CD4-positive, alpha-beta memory T cell (primary cell): ENCODE measurements at regions not wholly inside any gene's neighbourhood (a gene's known extent, or its start where the extent isn't known, plus 50 kb on each side); places are given as distances from the start of the nearest gene placed in this dataset.

Source experiments
- CTCF ChIA-PET: fragments of 350-600 bp; sonication (Branson Sonifier 250); formaldehyde crosslinking; loops from one replicate; lab custom pipeline; 2021; ENCODE audit warnings: inconsistent platforms; ENCODE audit not compliant: partially characterized antibody; lab: Charles Lee
- POLR2A ChIA-PET: fragments of 350-600 bp; sonication (Branson Sonifier 250); formaldehyde crosslinking; loops from one replicate; lab custom pipeline; 2021; ENCODE audit not compliant: partially characterized antibody; lab: Charles Lee
- DNase-seq, 5 donors: peaks; one replicate each; pipeline versions ENCODE4 v3.0.0 to v3.0.0-alpha.2; 2020 to 2022; ENCODE audit warnings: mixed read lengths in 1 of 5
- H3K27ac ChIP-seq: one replicate; pipeline ENCODE4 v1.7.0; 2013; ENCODE audit warnings: low read depth, low read length
- H3K27me3 ChIP-seq: 2 replicates; pipeline ENCODE4 v1.7.0; 2013; ENCODE audit warnings: mild to moderate bottlenecking, low read length, moderate library complexity; ENCODE audit not compliant: insufficient read depth
- H3K36me3 ChIP-seq: 2 replicates; pipeline ENCODE4 v1.7.0; 2013; ENCODE audit warnings: mild to moderate bottlenecking, low read length, moderate library complexity; ENCODE audit not compliant: insufficient read depth
- H3K4me1 ChIP-seq: 2 replicates; pipeline ENCODE4 v1.7.0; 2013; ENCODE audit warnings: mild to moderate bottlenecking, low read length, moderate library complexity; ENCODE audit not compliant: insufficient read depth
- H3K4me3 ChIP-seq, 2 donors: one replicate each; pipeline ENCODE4 v1.7.0; 2013; ENCODE audit warnings: low read length in 2 of 2, mild to moderate bottlenecking in 1 of 2
- H3K9me3 ChIP-seq, 2 donors: one replicate each; pipeline ENCODE4 v1.7.0; 2013; ENCODE audit warnings: low read length in 2 of 2, control low read depth in 1 of 2; ENCODE audit not compliant: control insufficient read depth in 1 of 2
- H3K27ac Mint-ChIP-seq, 7 donors: one replicate each; pipeline ENCODE4 v1.8.0; 2020 to 2021; ENCODE audit warnings: mixed read lengths in 7 of 7, mild to moderate bottlenecking in 6 of 7, inconsistent platforms in 3 of 7, moderate library complexity in 3 of 7
- H3K27me3 Mint-ChIP-seq, 2 donors: one replicate each; pipeline ENCODE4 v1.8.0; 2020 to 2021; ENCODE audit warnings: mixed read lengths in 2 of 2
- H3K36me3 Mint-ChIP-seq, 2 donors: one replicate each; pipeline ENCODE4 v1.8.0; 2020 to 2021; ENCODE audit warnings: mixed read lengths in 2 of 2, inconsistent platforms in 1 of 2, mild to moderate bottlenecking in 1 of 2
- H3K4me1 Mint-ChIP-seq, 4 donors: one replicate each; pipeline ENCODE4 v1.8.0; 2020 to 2021; ENCODE audit warnings: mixed read lengths in 4 of 4, mild to moderate bottlenecking in 1 of 4
- H3K4me3 Mint-ChIP-seq, 8 donors: one replicate each; pipeline ENCODE4 v1.8.0; 2020 to 2021; ENCODE audit warnings: mixed read lengths in 8 of 8, mild to moderate bottlenecking in 7 of 8, moderate library complexity in 6 of 8, inconsistent platforms in 3 of 8
- H3K9me3 Mint-ChIP-seq, 8 donors: one replicate each; pipeline ENCODE4 v1.8.0; 2020 to 2021; ENCODE audit warnings: mixed read lengths in 8 of 8, mild to moderate bottlenecking in 5 of 8, inconsistent platforms in 3 of 8, moderate library complexity in 1 of 8
- intact Hi-C: fragments of 100-400 bp; cut with micrococcal nuclease; formaldehyde crosslinking; loops from one replicate; pipeline ENCODE4 v1.15.1; 2023

GRCh38 chr4:44848466-44848865 is 122.1 kb upstream of the GNPDA2 start:
- no peak overlapping the region for H3K27ac ChIP-seq
- Mint-ChIP-seq H3K27ac (no peak overlapping the region), H3K36me3 (no peaks in the 10 kb centered on the region), H3K27me3 (no peaks in the 10 kb centered on the region), H3K4me3 (no peak overlapping the region), H3K9me3 (peaks cover 0 to 7% (median 3%) of the 10 kb centered on the region in 8 donors), H3K4me1 (no peaks in the 10 kb centered on the region)
- H3K4me1 ChIP-seq = no peaks in the 10 kb centered on the region
- no peaks in the 10 kb centered on the region for H3K27me3 ChIP-seq
- no peak for DNase-seq
- CTCF ChIA-PET = no interaction called here
- H3K9me3 ChIP-seq = no peaks in the 10 kb centered on the region
- no peak overlapping the region for H3K4me3 ChIP-seq
- POLR2A ChIA-PET = no interaction called here
- intact Hi-C loops = no loop called here
- no peaks in the 10 kb centered on the region for H3K36me3 ChIP-seq

- H3K36me3 Mint-ChIP-seq = no peaks in the 10 kb centered on the region
- H3K27ac ChIP-seq = no peak overlapping the region
- ChIA-PET CTCF (no interaction called here), POLR2A (no interaction called here)
- H3K36me3 ChIP-seq = no peaks in the 10 kb centered on the region
- intact Hi-C loops = no loop called here
- H3K27ac Mint-ChIP-seq = no peak overlapping the region
- H3K27me3 ChIP-seq = no peaks in the 10 kb centered on the region
- no peak overlapping the region for H3K4me3 Mint-ChIP-seq
- H3K4me1 ChIP-seq = no peaks in the 10 kb centered on the region
- H3K9me3 ChIP-seq = no peaks in the 10 kb centered on the region
- no peaks in the 10 kb centered on the region for H3K4me1 Mint-ChIP-seq
- H3K9me3 Mint-ChIP-seq = peaks cover 0 to 4% (median 1%) of the 10 kb centered on the region in 8 donors
- no peak for DNase-seq
- H3K27me3 Mint-ChIP-seq = no peaks in the 10 kb centered on the region
- no peak overlapping the region for H3K4me3 ChIP-seq
Observed at GRCh38 chr4:44845993-44846392, 119.6 kb upstream of the GNPDA2 start.

- no peak overlapping the region for H3K27ac ChIP-seq
- H3K27me3 ChIP-seq = no peaks in the 10 kb centered on the region
- POLR2A ChIA-PET = no interaction called here
- H3K4me1 ChIP-seq = no peaks in the 10 kb centered on the region
- no peak overlapping the region for H3K4me3 ChIP-seq
- no peak for DNase-seq
- intact Hi-C loops = no loop called here
- Mint-ChIP-seq H3K9me3 (peaks cover 0 to 4% (median 1%) of the 10 kb centered on the region in 8 donors), H3K36me3 (no peaks in the 10 kb centered on the region), H3K4me3 (no peak overlapping the region), H3K27ac (no peak overlapping the region), H3K4me1 (no peaks in the 10 kb centered on the region), H3K27me3 (no peaks in the 10 kb centered on the region)
- H3K36me3 ChIP-seq = no peaks in the 10 kb centered on the region
- CTCF ChIA-PET = no interaction called here
- H3K9me3 ChIP-seq = no peaks in the 10 kb centered on the region
Observed at GRCh38 chr4:44845309-44845708, 119.0 kb upstream of the GNPDA2 start.

- no peak for DNase-seq
- H3K36me3 Mint-ChIP-seq = no peaks in the 10 kb centered on the region
- CTCF ChIA-PET = no interaction called here
- intact Hi-C loops = no loop called here
- H3K27ac Mint-ChIP-seq = no peak overlapping the region
- no peak overlapping the region for H3K4me3 Mint-ChIP-seq
- H3K9me3 Mint-ChIP-seq = no peaks in the 10 kb centered on the region
- H3K36me3 ChIP-seq = no peaks in the 10 kb centered on the region
- no peaks in the 10 kb centered on the region for H3K9me3 ChIP-seq
- H3K4me1 Mint-ChIP-seq = no peaks in the 10 kb centered on the region
- no peaks in the 10 kb centered on the region for H3K27me3 Mint-ChIP-seq
- H3K4me3 ChIP-seq = no peak overlapping the region
- H3K4me1 ChIP-seq = no peaks in the 10 kb centered on the region
- no peak overlapping the region for H3K27ac ChIP-seq
- POLR2A ChIA-PET = no interaction called here
- no peaks in the 10 kb centered on the region for H3K27me3 ChIP-seq
Observed at GRCh38 chr4:44842531-44842930, 116.2 kb upstream of the GNPDA2 start.

- H3K27me3 Mint-ChIP-seq = peaks cover 2 to 5% of the 10 kb centered on the region in 2 donors
- H3K4me1 ChIP-seq = no peaks in the 10 kb centered on the region
- POLR2A ChIA-PET = no interaction called here
- H3K27me3 ChIP-seq = no peaks in the 10 kb centered on the region
- H3K4me1 Mint-ChIP-seq = no peaks in the 10 kb centered on the region
- H3K4me3 Mint-ChIP-seq = no peak overlapping the region
- CTCF ChIA-PET = no interaction called here
- H3K9me3 Mint-ChIP-seq = no peaks in the 10 kb centered on the region
- H3K36me3 Mint-ChIP-seq = no peaks in the 10 kb centered on the region
- DNase-seq = no peak
- H3K9me3 ChIP-seq = no peaks in the 10 kb centered on the region
- no peak overlapping the region for H3K27ac Mint-ChIP-seq
- intact Hi-C loops = no loop called here
- no peak overlapping the region for H3K4me3 ChIP-seq
- H3K27ac ChIP-seq = no peak overlapping the region
- H3K36me3 ChIP-seq = no peaks in the 10 kb centered on the region
Observed at GRCh38 chr4:44817930-44818329, 91.6 kb upstream of the GNPDA2 start.

- no peak overlapping the region for H3K4me3 ChIP-seq
- Mint-ChIP-seq H3K27me3 (no peaks in the 10 kb centered on the region), H3K4me1 (peaks cover 5 to 13% (median 6%) of the 10 kb centered on the region in 4 donors), H3K27ac (no peak overlapping the region), H3K4me3 (peak overlapping the region in 5 of 8 donors; percentile 21 to 52 (median 48)), H3K9me3 (peaks cover 0 to 1% (median 0%) of the 10 kb centered on the region in 8 donors), H3K36me3 (no peaks in the 10 kb centered on the region)
- intact Hi-C loops = no loop called here
- H3K36me3 ChIP-seq = no peaks in the 10 kb centered on the region
- no peaks in the 10 kb centered on the region for H3K9me3 ChIP-seq
- CTCF ChIA-PET = no interaction called here
- H3K4me1 ChIP-seq = no peaks in the 10 kb centered on the region
- no peak overlapping the region for H3K27ac ChIP-seq
- DNase-seq = no peak
- POLR2A ChIA-PET = no interaction called here
- no peaks in the 10 kb centered on the region for H3K27me3 ChIP-seq
Observed at GRCh38 chr4:44806071-44806470, 79.7 kb upstream of the GNPDA2 start.

GRCh38 chr4:44804301-44804700 is 77.9 kb upstream of the GNPDA2 start:
- no peaks in the 10 kb centered on the region for H3K9me3 ChIP-seq
- peaks cover 5 to 13% (median 6%) of the 10 kb centered on the region in 4 donors for H3K4me1 Mint-ChIP-seq
- no peak for DNase-seq
- H3K27me3 ChIP-seq = no peaks in the 10 kb centered on the region
- H3K4me3 ChIP-seq = no peak overlapping the region
- no peaks in the 10 kb centered on the region for H3K36me3 Mint-ChIP-seq
- CTCF ChIA-PET = no interaction called here
- intact Hi-C loops = no loop called here
- H3K9me3 Mint-ChIP-seq = peaks cover 0 to 7% (median 2%) of the 10 kb centered on the region in 8 donors
- POLR2A ChIA-PET = no interaction called here
- H3K27me3 Mint-ChIP-seq = no peaks in the 10 kb centered on the region
- no peak overlapping the region for H3K27ac ChIP-seq
- H3K36me3 ChIP-seq = no peaks in the 10 kb centered on the region
- no peaks in the 10 kb centered on the region for H3K4me1 ChIP-seq
- no peak overlapping the region for H3K4me3 Mint-ChIP-seq
- H3K27ac Mint-ChIP-seq = no peak overlapping the region

GRCh38 chr4:44801384-44801783 is 75.0 kb upstream of the GNPDA2 start:
- Histone ChIP-seq H3K9me3 (no peaks in the 10 kb centered on the region), H3K4me3 (no peak overlapping the region), H3K4me1 (no peaks in the 10 kb centered on the region), H3K27ac (no peak overlapping the region), H3K27me3 (no peaks in the 10 kb centered on the region), H3K36me3 (no peaks in the 10 kb centered on the region)
- peaks cover 0 to 21% (median 13%) of the 10 kb centered on the region in 8 donors for H3K9me3 Mint-ChIP-seq
- no peak for DNase-seq
- peaks cover 0 to 5% (median under 1%) of the 10 kb centered on the region in 4 donors for H3K4me1 Mint-ChIP-seq
- H3K27ac Mint-ChIP-seq = no peak overlapping the region
- peaks cover 0 to 2% of the 10 kb centered on the region in 2 donors for H3K27me3 Mint-ChIP-seq
- CTCF ChIA-PET = no interaction called here
- H3K36me3 Mint-ChIP-seq = peaks cover 0 to 4% of the 10 kb centered on the region in 2 donors
- POLR2A ChIA-PET = no interaction called here
- intact Hi-C loops = no loop called here
- H3K4me3 Mint-ChIP-seq = no peak overlapping the region
